Fibroblast of lung (primary cell): ENCODE measurements at regions not wholly inside any gene's neighbourhood (a gene's known extent, or its start where the extent isn't known, plus 50 kb on each side); places are given as distances from the start of the nearest gene placed in this dataset.

Experiments used
- DNase-seq, 2 donors: peaks; one replicate each; pipeline versions ENCODE4 v3.0.0 to v3.0.0-alpha.2; 2010; ENCODE audit warnings: low read depth in 2 of 2
- H2AFZ ChIP-seq: 2 replicates; pipeline ENCODE4 v1.5.1; 2012; ENCODE audit warnings: low read length, control low read depth, inconsistent platforms
- H3K27ac ChIP-seq: 2 replicates; pipeline ENCODE4 v1.5.1; 2011; ENCODE audit warnings: low read length, control low read depth; ENCODE audit not compliant: insufficient read depth
- H3K27me3 ChIP-seq: 2 replicates; pipeline ENCODE4 v1.5.1; 2011; ENCODE audit warnings: mild to moderate bottlenecking, low read length; ENCODE audit not compliant: control insufficient read depth, insufficient read depth
- H3K36me3 ChIP-seq: 2 replicates; pipeline ENCODE4 v1.5.1; 2011; ENCODE audit warnings: low read length; ENCODE audit not compliant: control insufficient read depth, insufficient read depth
- H3K4me1 ChIP-seq: 2 replicates; pipeline ENCODE4 v1.5.1; 2011; ENCODE audit warnings: low read length; ENCODE audit not compliant: control insufficient read depth, insufficient read depth; ENCODE audit errors: extremely low read depth
- H3K4me2 ChIP-seq: 2 replicates; pipeline ENCODE4 v1.5.1; 2011; ENCODE audit warnings: low read length, control low read depth; ENCODE audit not compliant: insufficient read depth; ENCODE audit errors: extremely low read depth
- H3K4me3 ChIP-seq, 4 experiments: fragments of 200-600 bp in 1 of 4; sonication (generic) in 1 of 4; replicated peaks in 1 of 4; 2 replicates each; pipeline ENCODE4 v1.5.1; 2011 to 2016; ENCODE audit warnings: low read length in 4 of 4, low read depth in 3 of 4, mild to moderate bottlenecking in 3 of 4, control low read depth in 2 of 4, inconsistent platforms in 1 of 4, mixed read lengths in 1 of 4; ENCODE audit not compliant: insufficient read depth in 1 of 4; ENCODE audit errors: control extremely low read depth in 1 of 4
- H3K79me2 ChIP-seq: 2 replicates; pipeline ENCODE4 v1.5.1; 2012; ENCODE audit warnings: mild to moderate bottlenecking, low read length, inconsistent platforms; ENCODE audit not compliant: control insufficient read depth, insufficient read depth
- H3K9ac ChIP-seq: 2 replicates; pipeline ENCODE4 v1.5.1; 2011; ENCODE audit warnings: mild to moderate bottlenecking, low read length, control low read depth; ENCODE audit not compliant: insufficient read depth
- H3K9me3 ChIP-seq: 2 replicates; pipeline ENCODE4 v1.5.1; 2012; ENCODE audit warnings: low read depth, low read length; ENCODE audit not compliant: control insufficient read depth, insufficient read depth
- H4K20me1 ChIP-seq: 2 replicates; pipeline ENCODE4 v1.5.1; 2011; ENCODE audit warnings: low read length; ENCODE audit not compliant: control insufficient read depth, insufficient read depth; ENCODE audit errors: extremely low read depth
- EZH2 ChIP-seq: IDR thresholded peaks from 2 replicates; pipeline ENCODE4 v1.5.1; 2012; ENCODE audit warnings: low read length, control low read depth, mild to moderate bottlenecking; ENCODE audit errors: missing control alignments
- TF ChIP-seq, protein P1 (sequence below), 2 donors: IDR thresholded peaks in 1 of 2; conservative IDR thresholded peaks in 1 of 2; 1 replicate in 1 of 2; 2 replicates in 1 of 2; pipeline ENCODE4 v1.5.1; 2011 to 2012; ENCODE audit warnings: low read length in 2 of 2, control low read depth in 1 of 2, inconsistent platforms in 1 of 2, low read depth in 1 of 2, mild to moderate bottlenecking in 1 of 2

- H2AFZ ChIP-seq = no peak overlapping the region
- no peaks in the 10 kb centered on the region for H3K79me2 ChIP-seq
- H3K27me3 ChIP-seq = no peaks in the 10 kb centered on the region
- no peak for TF ChIP-seq EZH2
- TF ChIP-seq, protein P1, sequence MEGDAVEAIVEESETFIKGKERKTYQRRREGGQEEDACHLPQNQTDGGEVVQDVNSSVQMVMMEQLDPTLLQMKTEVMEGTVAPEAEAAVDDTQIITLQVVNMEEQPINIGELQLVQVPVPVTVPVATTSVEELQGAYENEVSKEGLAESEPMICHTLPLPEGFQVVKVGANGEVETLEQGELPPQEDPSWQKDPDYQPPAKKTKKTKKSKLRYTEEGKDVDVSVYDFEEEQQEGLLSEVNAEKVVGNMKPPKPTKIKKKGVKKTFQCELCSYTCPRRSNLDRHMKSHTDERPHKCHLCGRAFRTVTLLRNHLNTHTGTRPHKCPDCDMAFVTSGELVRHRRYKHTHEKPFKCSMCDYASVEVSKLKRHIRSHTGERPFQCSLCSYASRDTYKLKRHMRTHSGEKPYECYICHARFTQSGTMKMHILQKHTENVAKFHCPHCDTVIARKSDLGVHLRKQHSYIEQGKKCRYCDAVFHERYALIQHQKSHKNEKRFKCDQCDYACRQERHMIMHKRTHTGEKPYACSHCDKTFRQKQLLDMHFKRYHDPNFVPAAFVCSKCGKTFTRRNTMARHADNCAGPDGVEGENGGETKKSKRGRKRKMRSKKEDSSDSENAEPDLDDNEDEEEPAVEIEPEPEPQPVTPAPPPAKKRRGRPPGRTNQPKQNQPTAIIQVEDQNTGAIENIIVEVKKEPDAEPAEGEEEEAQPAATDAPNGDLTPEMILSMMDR (conservative IDR thresholded peaks at IDR 0.05 in 1 of 2, IDR thresholded peaks at IDR 0.05 in 1 of 2; ENCODE audit: low read depth in 1 of 2, low read length in 2 of 2) = no peak
- no peaks in the 10 kb centered on the region for H3K9me3 ChIP-seq
- no peaks in the 10 kb centered on the region for H3K36me3 ChIP-seq
- H3K4me2 ChIP-seq = no peak overlapping the region
- DNase-seq = no peak
- H3K4me3 ChIP-seq = no peak overlapping the region
- no peaks in the 10 kb centered on the region for H4K20me1 ChIP-seq
- no peak overlapping the region for H3K9ac ChIP-seq
- no peaks in the 10 kb centered on the region for H3K4me1 ChIP-seq
- H3K27ac ChIP-seq = no peak overlapping the region
Measured at GRCh38 chr5:68395302-68395701, 179.7 kb downstream of the PIK3R1 start.

DNA sequence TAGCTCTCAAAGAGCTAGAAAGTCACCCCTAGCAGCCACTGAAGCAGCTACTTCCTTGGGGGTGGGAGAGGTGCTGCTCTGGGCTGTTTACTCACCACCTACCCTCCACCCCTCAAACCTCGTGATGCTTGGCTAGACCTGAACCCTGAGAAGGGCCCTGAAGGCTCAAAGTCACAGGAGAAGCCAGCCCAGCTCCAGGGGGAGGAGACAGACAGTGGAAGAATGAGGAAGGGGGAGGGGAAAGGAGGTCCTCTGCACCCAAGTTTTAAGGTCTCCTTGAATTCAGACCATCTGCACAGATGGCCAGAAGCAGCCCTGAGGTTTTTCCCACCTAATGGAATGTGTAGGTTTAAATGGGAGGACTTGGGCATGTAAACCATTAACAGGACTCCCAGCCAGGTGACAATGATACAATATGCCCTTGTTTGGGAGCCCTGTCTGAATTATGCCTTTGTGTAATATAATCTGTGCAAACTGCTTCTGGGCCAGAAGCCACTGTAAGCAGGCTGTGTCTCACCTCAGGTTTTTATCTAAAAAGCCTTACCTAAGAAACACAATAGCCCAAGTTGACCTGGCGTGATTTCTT, 180.5 kb downstream of the PIK3R1 start:
- no peaks in the 10 kb centered on the region for H3K9me3 ChIP-seq
- no peak overlapping the region for H3K9ac ChIP-seq
- no peak overlapping the region for H2AFZ ChIP-seq
- TF ChIP-seq, protein P1 (conservative IDR thresholded peaks at IDR 0.05 in 1 of 2, IDR thresholded peaks at IDR 0.05 in 1 of 2; ENCODE audit: low read depth in 1 of 2, low read length in 2 of 2) = no peak
- no peak for TF ChIP-seq EZH2
- H3K36me3 ChIP-seq = no peaks in the 10 kb centered on the region
- H3K27me3 ChIP-seq = no peaks in the 10 kb centered on the region
- no peaks in the 10 kb centered on the region for H4K20me1 ChIP-seq
- no peak for DNase-seq
- no peaks in the 10 kb centered on the region for H3K4me1 ChIP-seq
- no peaks in the 10 kb centered on the region for H3K79me2 ChIP-seq
- H3K4me3 ChIP-seq = no peak overlapping the region
- no peak overlapping the region for H3K27ac ChIP-seq
- no peak overlapping the region for H3K4me2 ChIP-seq

DNA sequence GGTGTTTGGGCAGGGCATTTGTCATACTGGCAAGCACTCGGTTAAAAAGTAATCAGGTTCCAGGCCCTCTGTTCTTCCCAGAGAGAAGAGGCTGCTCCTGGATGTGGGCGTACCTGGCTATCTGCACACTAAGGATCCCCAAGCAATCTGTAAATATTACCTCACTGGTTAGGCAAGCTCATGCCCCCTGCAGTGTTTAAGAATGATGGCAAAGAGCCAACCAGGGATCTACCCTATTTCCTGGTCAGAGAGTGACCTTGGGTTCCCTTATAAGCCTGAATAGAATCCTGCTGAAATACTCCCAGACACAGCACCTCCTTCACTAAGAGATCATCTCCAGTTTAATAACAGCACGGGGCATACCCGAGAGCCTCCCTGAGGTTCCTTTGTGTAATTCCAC, 181.2 kb downstream of the PIK3R1 start:
- TF ChIP-seq EZH2 = no peak
- TF ChIP-seq, protein P1 (conservative IDR thresholded peaks at IDR 0.05 in 1 of 2, IDR thresholded peaks at IDR 0.05 in 1 of 2; ENCODE audit: low read depth in 1 of 2, low read length in 2 of 2) = no peak
- Histone ChIP-seq H3K9ac (no peak overlapping the region), H3K4me1 (no peaks in the 10 kb centered on the region), H3K36me3 (no peaks in the 10 kb centered on the region), H4K20me1 (no peaks in the 10 kb centered on the region), H3K4me3 (no peak overlapping the region), H3K4me2 (no peak overlapping the region), H3K27me3 (no peaks in the 10 kb centered on the region), H3K27ac (no peak overlapping the region), H3K9me3 (no peaks in the 10 kb centered on the region), H3K79me2 (no peaks in the 10 kb centered on the region), H2AFZ (no peak overlapping the region)
- no peak for DNase-seq
